K562 (cell line): ENCODE measurements at regions not wholly inside any gene's neighbourhood (a gene's known extent, or its start where the extent isn't known, plus 50 kb on each side); places are given as distances from the start of the nearest gene placed in this dataset.
A peak's percentile ranks its signal among the peaks of the same experiment; 100 is the strongest.

Experiments used
- DIDO1 ChIP-seq: fragments of 450-650 bp; IDR thresholded peaks from 2 replicates; pipeline ENCODE4 v1.6.1; 2016; ENCODE audit warnings: low read depth, missing biosample characterization, missing genetic modification characterization
- FOXK2 ChIP-seq, 2 experiments: fragments of 450-650 bp; IDR thresholded peaks in 1 of 2; conservative IDR thresholded peaks in 1 of 2; 2 replicates each; pipeline ENCODE4 v1.6.1; 2016; ENCODE audit warnings: low read depth in 2 of 2, mild to moderate bottlenecking in 1 of 2
- MCM7 ChIP-seq, 2 experiments: fragments of 450-650 bp; IDR thresholded peaks; 2 replicates each; pipeline ENCODE4 v1.6.1; 2016 to 2018
- PHB ChIP-seq: fragments of 250-450 bp; sonication (Bioruptor Pico); IDR thresholded peaks from 2 replicates; pipeline ENCODE4 v1.5.0; 2021
- PHF8 ChIP-seq: fragments of 200-600 bp; sonication (generic); IDR thresholded peaks from 2 replicates; pipeline ENCODE4 v1.6.1; 2012; ENCODE audit warnings: mixed run types, mild to moderate bottlenecking, inconsistent platforms, low read length, moderate library complexity, borderline replicate concordance
- RAD21 ChIP-seq, 2 experiments: fragments of 250-450 bp in 1 of 2; fragments of 450-650 bp in 1 of 2; sonication (Bioruptor Pico) in 1 of 2; formaldehyde crosslinking in 1 of 2; IDR thresholded peaks in 1 of 2; conservative IDR thresholded peaks in 1 of 2; 2 replicates each; pipeline versions ENCODE4 v1.4.0 to v1.8.0; 2020 to 2022; ENCODE audit warnings: mild to moderate bottlenecking in 2 of 2, moderate library complexity in 1 of 2
- RFX1 ChIP-seq: fragments of 450-650 bp; IDR thresholded peaks from 2 replicates; pipeline ENCODE4 v1.6.1; 2016; ENCODE audit warnings: mild to moderate bottlenecking, moderate library complexity
- SMAD4 ChIP-seq: fragments of 250-450 bp; sonication (Bioruptor Pico); conservative IDR thresholded peaks from 2 replicates; pipeline ENCODE4 v1.8.0; 2021; ENCODE audit warnings: inconsistent platforms, mild to moderate bottlenecking, moderate library complexity
- STAT5B ChIP-seq: fragments of 250-450 bp; sonication (Bioruptor Pico); IDR thresholded peaks from 2 replicates; pipeline ENCODE4 v1.8.0; 2021; ENCODE audit warnings: mild to moderate bottlenecking, inconsistent platforms
- ZNF197 ChIP-seq: fragments of 200-800 bp; sonication (Bioruptor generic); IDR thresholded peaks from 2 replicates; pipeline ENCODE4 v1.6.1; 2016; ENCODE audit warnings: low read depth, missing genetic modification characterization, missing compliant biosample characterization
- TF ChIP-seq, protein P1 (sequence below): fragments of 450-650 bp; IDR thresholded peaks from 2 replicates; pipeline ENCODE4 v1.6.1; 2018; ENCODE audit not compliant: partially characterized antibody
- TF ChIP-seq, protein P2 (sequence below), 2 experiments: fragments of 450-650 bp; IDR thresholded peaks; 2 replicates each; pipeline ENCODE4 v1.6.1; 2018; ENCODE audit warnings: mild to moderate bottlenecking in 2 of 2, low read depth in 1 of 2; ENCODE audit not compliant: partially characterized antibody in 2 of 2
- TF ChIP-seq, protein P3 (sequence below): fragments of 450-650 bp; IDR thresholded peaks from 2 replicates; pipeline ENCODE4 v1.6.1; 2017; ENCODE audit warnings: mild to moderate bottlenecking, moderate library complexity

DNA sequence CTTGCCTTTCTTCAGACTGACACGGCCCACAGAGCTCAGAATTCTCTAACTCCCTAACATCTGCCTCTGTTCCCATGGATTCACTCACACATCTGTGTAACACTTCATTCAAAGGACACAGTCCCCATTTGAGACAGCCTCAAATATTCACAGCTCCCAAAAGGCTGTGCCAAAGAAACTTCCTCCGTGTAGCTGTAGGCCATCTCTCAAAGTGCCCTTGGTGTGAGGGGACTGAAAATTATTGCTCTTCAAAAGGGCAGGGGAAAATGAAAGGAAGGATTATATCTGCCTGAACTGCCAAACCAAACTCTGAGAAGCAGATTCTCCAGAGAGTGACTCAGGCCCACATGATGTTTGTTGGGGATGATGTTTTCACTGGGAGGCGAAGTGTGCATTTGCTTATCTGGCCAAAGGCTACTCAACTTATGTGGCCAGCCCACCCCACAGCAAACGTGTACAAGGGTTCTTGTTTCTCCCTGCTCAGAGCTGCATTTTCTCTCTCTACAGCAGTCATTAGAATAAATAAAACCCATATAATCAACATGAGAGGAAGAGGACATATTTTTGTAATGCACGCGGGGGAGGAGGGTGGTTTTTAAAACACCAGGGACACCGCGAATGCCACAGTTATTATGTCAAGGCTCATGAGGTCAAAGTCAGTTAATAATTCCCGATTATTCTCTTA lies 302.4 kb upstream of the NFE2L3 start (continued):
- TF ChIP-seq, protein P1, sequence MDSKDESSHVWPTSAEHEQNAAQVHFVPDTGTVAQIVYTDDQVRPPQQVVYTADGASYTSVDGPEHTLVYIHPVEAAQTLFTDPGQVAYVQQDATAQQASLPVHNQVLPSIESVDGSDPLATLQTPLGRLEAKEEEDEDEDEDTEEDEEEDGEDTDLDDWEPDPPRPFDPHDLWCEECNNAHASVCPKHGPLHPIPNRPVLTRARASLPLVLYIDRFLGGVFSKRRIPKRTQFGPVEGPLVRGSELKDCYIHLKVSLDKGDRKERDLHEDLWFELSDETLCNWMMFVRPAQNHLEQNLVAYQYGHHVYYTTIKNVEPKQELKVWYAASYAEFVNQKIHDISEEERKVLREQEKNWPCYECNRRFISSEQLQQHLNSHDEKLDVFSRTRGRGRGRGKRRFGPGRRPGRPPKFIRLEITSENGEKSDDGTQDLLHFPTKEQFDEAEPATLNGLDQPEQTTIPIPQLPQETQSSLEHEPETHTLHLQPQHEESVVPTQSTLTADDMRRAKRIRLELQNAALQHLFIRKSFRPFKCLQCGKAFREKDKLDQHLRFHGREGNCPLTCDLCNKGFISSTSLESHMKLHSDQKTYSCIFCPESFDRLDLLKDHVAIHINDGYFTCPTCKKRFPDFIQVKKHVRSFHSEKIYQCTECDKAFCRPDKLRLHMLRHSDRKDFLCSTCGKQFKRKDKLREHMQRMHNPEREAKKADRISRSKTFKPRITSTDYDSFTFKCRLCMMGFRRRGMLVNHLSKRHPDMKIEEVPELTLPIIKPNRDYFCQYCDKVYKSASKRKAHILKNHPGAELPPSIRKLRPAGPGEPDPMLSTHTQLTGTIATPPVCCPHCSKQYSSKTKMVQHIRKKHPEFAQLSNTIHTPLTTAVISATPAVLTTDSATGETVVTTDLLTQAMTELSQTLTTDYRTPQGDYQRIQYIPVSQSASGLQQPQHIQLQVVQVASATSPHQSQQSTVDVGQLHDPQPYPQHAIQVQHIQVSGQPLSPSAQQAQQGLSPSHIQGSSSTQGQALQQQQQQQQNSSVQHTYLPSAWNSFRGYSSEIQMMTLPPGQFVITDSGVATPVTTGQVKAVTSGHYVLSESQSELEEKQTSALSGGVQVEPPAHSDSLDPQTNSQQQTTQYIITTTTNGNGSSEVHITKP: no peak
- TF ChIP-seq FOXK2 (conservative IDR thresholded peaks at IDR 0.05 in 1 of 2, IDR thresholded peaks at IDR 0.05 in 1 of 2; ENCODE audit: low read depth in 2 of 2) (peak; percentile 61 to 82; a peak in 3 of 4 replicates), RFX1 (peak; percentile 21; the same call in 1 of the 2 replicates), DIDO1 (tag) (0 out of 2 replicates have a peak, but pooled peaks have one; percentile 41), RAD21 (CRISPR knock-in tag; conservative IDR thresholded peaks at IDR 0.05 in 1 of 2, IDR thresholded peaks at IDR 0.05 in 1 of 2) (peak in 1 of 2 experiments; percentile 31; a peak in 3 of 4 replicates), ZNF197 (CRISPR knock-in tag) (peak; percentile 67; the same call in 1 of the 2 replicates), SMAD4 (peak; percentile 47; the same call in 1 of the 2 replicates), PHB (CRISPR knock-in tag) (no peak), PHF8 (no peak), MCM7 (IDR thresholded peaks at IDR 0.05) (no peak), STAT5B (CRISPR knock-in tag) (no peak)
- TF ChIP-seq, protein P2, sequence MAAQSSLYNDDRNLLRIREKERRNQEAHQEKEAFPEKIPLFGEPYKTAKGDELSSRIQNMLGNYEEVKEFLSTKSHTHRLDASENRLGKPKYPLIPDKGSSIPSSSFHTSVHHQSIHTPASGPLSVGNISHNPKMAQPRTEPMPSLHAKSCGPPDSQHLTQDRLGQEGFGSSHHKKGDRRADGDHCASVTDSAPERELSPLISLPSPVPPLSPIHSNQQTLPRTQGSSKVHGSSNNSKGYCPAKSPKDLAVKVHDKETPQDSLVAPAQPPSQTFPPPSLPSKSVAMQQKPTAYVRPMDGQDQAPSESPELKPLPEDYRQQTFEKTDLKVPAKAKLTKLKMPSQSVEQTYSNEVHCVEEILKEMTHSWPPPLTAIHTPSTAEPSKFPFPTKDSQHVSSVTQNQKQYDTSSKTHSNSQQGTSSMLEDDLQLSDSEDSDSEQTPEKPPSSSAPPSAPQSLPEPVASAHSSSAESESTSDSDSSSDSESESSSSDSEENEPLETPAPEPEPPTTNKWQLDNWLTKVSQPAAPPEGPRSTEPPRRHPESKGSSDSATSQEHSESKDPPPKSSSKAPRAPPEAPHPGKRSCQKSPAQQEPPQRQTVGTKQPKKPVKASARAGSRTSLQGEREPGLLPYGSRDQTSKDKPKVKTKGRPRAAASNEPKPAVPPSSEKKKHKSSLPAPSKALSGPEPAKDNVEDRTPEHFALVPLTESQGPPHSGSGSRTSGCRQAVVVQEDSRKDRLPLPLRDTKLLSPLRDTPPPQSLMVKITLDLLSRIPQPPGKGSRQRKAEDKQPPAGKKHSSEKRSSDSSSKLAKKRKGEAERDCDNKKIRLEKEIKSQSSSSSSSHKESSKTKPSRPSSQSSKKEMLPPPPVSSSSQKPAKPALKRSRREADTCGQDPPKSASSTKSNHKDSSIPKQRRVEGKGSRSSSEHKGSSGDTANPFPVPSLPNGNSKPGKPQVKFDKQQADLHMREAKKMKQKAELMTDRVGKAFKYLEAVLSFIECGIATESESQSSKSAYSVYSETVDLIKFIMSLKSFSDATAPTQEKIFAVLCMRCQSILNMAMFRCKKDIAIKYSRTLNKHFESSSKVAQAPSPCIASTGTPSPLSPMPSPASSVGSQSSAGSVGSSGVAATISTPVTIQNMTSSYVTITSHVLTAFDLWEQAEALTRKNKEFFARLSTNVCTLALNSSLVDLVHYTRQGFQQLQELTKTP (IDR thresholded peaks at IDR 0.05; ENCODE audit: low read depth in 1 of 2, partially characterized antibody in 2 of 2): no peak
- TF ChIP-seq, protein P3, sequence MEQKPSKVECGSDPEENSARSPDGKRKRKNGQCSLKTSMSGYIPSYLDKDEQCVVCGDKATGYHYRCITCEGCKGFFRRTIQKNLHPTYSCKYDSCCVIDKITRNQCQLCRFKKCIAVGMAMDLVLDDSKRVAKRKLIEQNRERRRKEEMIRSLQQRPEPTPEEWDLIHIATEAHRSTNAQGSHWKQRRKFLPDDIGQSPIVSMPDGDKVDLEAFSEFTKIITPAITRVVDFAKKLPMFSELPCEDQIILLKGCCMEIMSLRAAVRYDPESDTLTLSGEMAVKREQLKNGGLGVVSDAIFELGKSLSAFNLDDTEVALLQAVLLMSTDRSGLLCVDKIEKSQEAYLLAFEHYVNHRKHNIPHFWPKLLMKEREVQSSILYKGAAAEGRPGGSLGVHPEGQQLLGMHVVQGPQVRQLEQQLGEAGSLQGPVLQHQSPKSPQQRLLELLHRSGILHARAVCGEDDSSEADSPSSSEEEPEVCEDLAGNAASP: no peak
